SK-N-SH (cell line): ENCODE measurements at regions not wholly inside any gene's neighbourhood (a gene's known extent, or its start where the extent isn't known, plus 50 kb on each side); places are given as distances from the start of the nearest gene placed in this dataset.

Experiments used
- EP300 ChIP-seq, 2 experiments: IDR thresholded peaks; 2 replicates each; pipeline versions ENCODE4 v1.4.0 to v1.6.1; 2012; ENCODE audit warnings: borderline replicate concordance in 1 of 2, low read depth in 1 of 2, low read length in 1 of 2
- GABPA ChIP-seq: IDR thresholded peaks from 2 replicates; pipeline ENCODE4 v1.4.0; 2012; ENCODE audit warnings: low read depth, mild to moderate bottlenecking
- TF ChIP-seq, protein P1 (sequence below): fragments of 200-600 bp; sonication (generic); IDR thresholded peaks from 2 replicates; pipeline ENCODE4 v1.6.1; 2017; ENCODE audit warnings: antibody characterized with exemption, mild to moderate bottlenecking, moderate library complexity

DNA sequence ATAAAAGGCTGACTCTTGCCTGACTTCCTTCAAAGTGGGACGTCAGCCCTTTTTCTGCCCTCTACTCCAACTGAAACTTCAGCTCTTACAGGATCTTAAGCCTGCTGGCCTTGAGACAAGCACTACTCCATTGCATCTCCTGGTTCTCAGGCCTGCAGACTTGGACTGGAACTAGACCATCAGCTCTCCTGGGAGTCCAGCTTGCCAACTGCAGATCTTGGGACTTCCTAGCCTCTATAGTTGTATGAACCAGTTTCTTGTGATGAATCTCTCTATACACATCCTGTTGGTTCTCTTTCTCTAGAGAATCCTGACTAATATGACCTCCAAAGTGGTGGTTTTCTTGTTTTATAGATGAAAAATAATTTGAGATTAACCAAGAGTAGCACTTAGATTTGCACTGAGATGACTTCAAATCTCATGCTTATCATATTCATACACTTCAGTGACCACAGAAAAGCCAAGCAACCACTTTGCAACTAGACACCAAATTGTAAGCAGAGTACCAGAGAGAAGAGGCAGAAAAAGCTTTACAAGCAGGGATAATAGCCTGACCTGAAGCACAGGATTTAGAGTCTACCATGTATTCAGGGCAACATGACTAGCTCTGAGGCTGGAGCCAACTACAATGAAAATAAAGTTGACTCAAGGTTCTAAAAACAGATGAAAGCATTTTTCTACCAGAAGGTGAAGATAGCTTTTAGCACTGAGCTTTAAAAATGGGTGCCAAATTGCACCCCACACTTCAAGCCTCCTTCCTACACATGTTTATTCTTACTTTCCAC lies 661.3 kb upstream of the USP24 start:
- TF ChIP-seq EP300 (IDR thresholded peaks at IDR 0.05; ENCODE audit: borderline replicate concordance in 1 of 2, low read depth in 1 of 2, low read length in 1 of 2): no peak
- TF ChIP-seq, protein P1, sequence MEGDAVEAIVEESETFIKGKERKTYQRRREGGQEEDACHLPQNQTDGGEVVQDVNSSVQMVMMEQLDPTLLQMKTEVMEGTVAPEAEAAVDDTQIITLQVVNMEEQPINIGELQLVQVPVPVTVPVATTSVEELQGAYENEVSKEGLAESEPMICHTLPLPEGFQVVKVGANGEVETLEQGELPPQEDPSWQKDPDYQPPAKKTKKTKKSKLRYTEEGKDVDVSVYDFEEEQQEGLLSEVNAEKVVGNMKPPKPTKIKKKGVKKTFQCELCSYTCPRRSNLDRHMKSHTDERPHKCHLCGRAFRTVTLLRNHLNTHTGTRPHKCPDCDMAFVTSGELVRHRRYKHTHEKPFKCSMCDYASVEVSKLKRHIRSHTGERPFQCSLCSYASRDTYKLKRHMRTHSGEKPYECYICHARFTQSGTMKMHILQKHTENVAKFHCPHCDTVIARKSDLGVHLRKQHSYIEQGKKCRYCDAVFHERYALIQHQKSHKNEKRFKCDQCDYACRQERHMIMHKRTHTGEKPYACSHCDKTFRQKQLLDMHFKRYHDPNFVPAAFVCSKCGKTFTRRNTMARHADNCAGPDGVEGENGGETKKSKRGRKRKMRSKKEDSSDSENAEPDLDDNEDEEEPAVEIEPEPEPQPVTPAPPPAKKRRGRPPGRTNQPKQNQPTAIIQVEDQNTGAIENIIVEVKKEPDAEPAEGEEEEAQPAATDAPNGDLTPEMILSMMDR: no peak
- no peak for TF ChIP-seq GABPA
